Liver (tissue), 7 donors: ENCODE measurements at regions not wholly inside any gene's neighbourhood (a gene's known extent, or its start where the extent isn't known, plus 50 kb on each side); places are given as distances from the start of the nearest gene placed in this dataset.

Experiments used
- DNase-seq: peaks from one replicate; pipeline ENCODE4 v3.0.0-alpha.2; 2017; ENCODE audit warnings: low spot score
- H3K27ac ChIP-seq, 2 donors: one replicate each; pipeline ENCODE4 v1.7.0; 2013; ENCODE audit warnings: inconsistent platforms in 2 of 2, low read length in 2 of 2, control low read depth in 1 of 2, low read depth in 1 of 2, mild to moderate bottlenecking in 1 of 2
- H3K27me3 ChIP-seq, 4 donors: one replicate each; pipeline versions ENCODE4 v1.6.1 to v1.7.0; 2013; ENCODE audit warnings: low read length in 3 of 4, inconsistent platforms in 1 of 4, mild to moderate bottlenecking in 1 of 4, moderate library complexity in 1 of 4; ENCODE audit not compliant: control insufficient read depth in 4 of 4, insufficient read depth in 4 of 4
- H3K36me3 ChIP-seq, 4 donors: one replicate each; pipeline versions ENCODE4 v1.6.1 to v1.7.0; 2013; ENCODE audit warnings: low read length in 3 of 4, mild to moderate bottlenecking in 3 of 4, low read depth in 1 of 4, moderate library complexity in 1 of 4; ENCODE audit not compliant: control insufficient read depth in 4 of 4, insufficient read depth in 3 of 4
- H3K4me1 ChIP-seq, 4 donors: one replicate each; pipeline versions ENCODE4 v1.6.1 to v1.7.0; 2013; ENCODE audit warnings: low read length in 3 of 4, mild to moderate bottlenecking in 3 of 4, moderate library complexity in 1 of 4; ENCODE audit not compliant: control insufficient read depth in 4 of 4, insufficient read depth in 4 of 4
- H3K4me3 ChIP-seq, 3 donors: one replicate each; pipeline versions ENCODE4 v1.6.1 to v1.7.0; 2013; ENCODE audit warnings: low read length in 3 of 3, control low read depth in 1 of 3, low read depth in 1 of 3, mild to moderate bottlenecking in 1 of 3
- H3K9ac ChIP-seq, 2 donors: one replicate each; pipeline ENCODE4 v1.7.0; 2013; ENCODE audit warnings: low read length in 2 of 2, mild to moderate bottlenecking in 2 of 2, moderate library complexity in 2 of 2, control low read depth in 1 of 2, low read depth in 1 of 2
- H3K9me3 ChIP-seq, 4 donors: one replicate each; pipeline versions ENCODE4 v1.6.1 to v1.7.0; 2013; ENCODE audit warnings: low read length in 3 of 4; ENCODE audit not compliant: control insufficient read depth in 4 of 4
- EGR1 ChIP-seq, 2 donors: IDR thresholded peaks; 2 replicates each; pipeline ENCODE4 v1.6.1; 2016 to 2018; ENCODE audit warnings: antibody characterized with exemption in 2 of 2, low read depth in 2 of 2
- FOXA1 ChIP-seq: IDR thresholded peaks from 2 replicates; pipeline ENCODE4 v1.6.1; 2016; ENCODE audit warnings: antibody characterized with exemption
- FOXA2 ChIP-seq: IDR thresholded peaks from 2 replicates; pipeline ENCODE4 v1.6.1; 2016; ENCODE audit warnings: antibody characterized with exemption
- GABPA ChIP-seq, 2 donors: IDR thresholded peaks in 1 of 2; conservative IDR thresholded peaks in 1 of 2; 2 replicates each; pipeline ENCODE4 v1.6.1; 2016; ENCODE audit warnings: antibody characterized with exemption in 2 of 2, mild to moderate bottlenecking in 1 of 2, moderate library complexity in 1 of 2
- HNF4G ChIP-seq: IDR thresholded peaks from 2 replicates; pipeline ENCODE4 v1.6.1; 2016; ENCODE audit warnings: antibody characterized with exemption
- JUND ChIP-seq, 2 donors: IDR thresholded peaks; 2 replicates each; pipeline ENCODE4 v1.6.1; 2016; ENCODE audit warnings: antibody characterized with exemption in 2 of 2
- NR2F2 ChIP-seq: IDR thresholded peaks from 2 replicates; pipeline ENCODE4 v1.6.1; 2016; ENCODE audit warnings: antibody characterized with exemption
- RAD21 ChIP-seq, 2 donors: IDR thresholded peaks; 2 replicates each; pipeline ENCODE4 v1.6.1; 2016; ENCODE audit warnings: antibody characterized with exemption in 2 of 2, mild to moderate bottlenecking in 2 of 2
- REST ChIP-seq: IDR thresholded peaks from 2 replicates; pipeline ENCODE4 v1.6.1; 2016; ENCODE audit warnings: antibody characterized with exemption, mild to moderate bottlenecking
- RXRA ChIP-seq, 2 donors: IDR thresholded peaks; 2 replicates each; pipeline ENCODE4 v1.6.1; 2017 to 2018; ENCODE audit warnings: antibody characterized with exemption in 2 of 2, mild to moderate bottlenecking in 1 of 2
- SP1 ChIP-seq: IDR thresholded peaks from 2 replicates; pipeline ENCODE4 v1.6.1; 2018; ENCODE audit warnings: antibody characterized with exemption, mild to moderate bottlenecking
- YY1 ChIP-seq: IDR thresholded peaks from 2 replicates; pipeline ENCODE4 v1.6.1; 2016; ENCODE audit warnings: antibody characterized with exemption, mild to moderate bottlenecking
- ZBTB33 ChIP-seq: IDR thresholded peaks from 2 replicates; pipeline ENCODE4 v1.6.1; 2016; ENCODE audit warnings: antibody characterized with exemption
- WGBS: extraction: QIAGEN DNeasy Blood & Tissue Kit; methylation state at CpG from one replicate; pipeline ENCODE4 v1.1.7; 2013; 5-methylcytosine and 5-hydroxymethylcytosine counted together
- donor health status: healthy.
- donor health status: healthy.
- donor health status: healthy.
- donor health status: healthy.

- H3K27me3 ChIP-seq: no peaks in the 10 kb centered on the region
- no peak overlapping the region for H3K27ac ChIP-seq
- no peaks in the 10 kb centered on the region for H3K4me1 ChIP-seq
- no peak overlapping the region for H3K9ac ChIP-seq
- no peak for DNase-seq
- H3K9me3 ChIP-seq: no peaks in the 10 kb centered on the region
- H3K36me3 ChIP-seq: no peaks in the 10 kb centered on the region
- TF ChIP-seq EGR1 (IDR thresholded peaks at IDR 0.05; ENCODE audit: low read depth in 2 of 2) (no peak), RAD21 (IDR thresholded peaks at IDR 0.05) (no peak), NR2F2 (no peak), HNF4G (no peak), ZBTB33 (no peak), SP1 (no peak), REST (no peak), JUND (IDR thresholded peaks at IDR 0.05) (no peak), FOXA1 (no peak)
- no peak overlapping the region for H3K4me3 ChIP-seq
Measured at GRCh38 chrX:149312988-149313387, 192.1 kb downstream of the IDS start.

- no peak overlapping the region for H3K9ac ChIP-seq
- TF ChIP-seq GABPA (IDR thresholded peaks at IDR 0.05 in 1 of 2, conservative IDR thresholded peaks at IDR 0.05 in 1 of 2): no peak
- no peak for TF ChIP-seq JUND (IDR thresholded peaks at IDR 0.05)
- TF ChIP-seq RAD21 (IDR thresholded peaks at IDR 0.05): no peak
- no peak for TF ChIP-seq FOXA1
- no peak for TF ChIP-seq REST
- TF ChIP-seq NR2F2: no peak
- TF ChIP-seq YY1: no peak
- TF ChIP-seq ZBTB33: no peak
- TF ChIP-seq FOXA2: no peak
- TF ChIP-seq SP1: no peak
- no peak for TF ChIP-seq RXRA (IDR thresholded peaks at IDR 0.05)
- no peaks in the 10 kb centered on the region for H3K36me3 ChIP-seq
- DNase-seq: no peak
- WGBS: 77% methylated on average over 3 of the region's 3 CpGs
- no peaks in the 10 kb centered on the region for H3K4me1 ChIP-seq
- H3K27ac ChIP-seq: no peak overlapping the region
- H3K4me3 ChIP-seq: no peak overlapping the region
- H3K9me3 ChIP-seq: no peaks in the 10 kb centered on the region
- H3K27me3 ChIP-seq: no peaks in the 10 kb centered on the region
Measured at GRCh38 chrX:149312097-149312496, 193.0 kb downstream of the IDS start.
